MM.1S (cell line): ENCODE measurements at regions not wholly inside any gene's neighbourhood (a gene's known extent, or its start where the extent isn't known, plus 50 kb on each side); places are given as distances from the start of the nearest gene placed in this dataset.

Experiments
- EZH2 ChIP-seq: fragments of 300-600 bp; sonication (generic); optimal IDR thresholded peaks from 2 replicates; pipeline ENCODE3; 2017; ENCODE audit warnings: low read depth, mild to moderate bottlenecking, antibody characterized with exemption, low read length, mixed read lengths
- TF ChIP-seq, protein P1 (sequence below): fragments of 300-600 bp; sonication (generic); IDR thresholded peaks from 2 replicates; pipeline ENCODE4 v1.5.1; 2016; ENCODE audit warnings: antibody characterized with exemption, low read length, mixed read lengths

DNA sequence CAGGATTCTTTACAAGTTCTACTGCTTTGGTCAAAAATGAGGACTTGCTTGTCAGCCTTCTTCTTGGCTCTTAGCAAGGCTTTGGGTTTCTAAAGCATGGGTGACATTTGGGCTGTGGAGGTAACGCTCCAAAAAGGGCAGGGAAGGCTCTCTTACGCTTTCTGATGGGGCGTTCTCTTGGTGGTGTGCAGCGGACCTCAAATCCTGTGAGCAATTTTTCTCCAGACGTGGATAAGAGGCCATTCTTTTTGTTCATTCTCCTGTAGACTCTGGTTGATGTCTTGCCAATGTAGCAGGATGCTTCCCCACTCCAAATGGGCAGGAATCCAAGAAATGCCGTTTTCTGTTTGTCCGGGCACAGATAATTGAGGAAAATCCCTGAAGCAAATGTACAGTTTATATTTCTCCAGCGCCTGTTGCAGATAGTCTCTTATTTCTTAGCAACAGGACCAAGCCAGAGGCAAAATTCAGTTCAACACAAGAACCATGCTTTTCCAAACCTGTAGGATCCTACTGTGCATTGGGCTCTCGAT, 138.4 kb upstream of the NFE2L3 start:
- no peak for TF ChIP-seq EZH2
- TF ChIP-seq, protein P1, sequence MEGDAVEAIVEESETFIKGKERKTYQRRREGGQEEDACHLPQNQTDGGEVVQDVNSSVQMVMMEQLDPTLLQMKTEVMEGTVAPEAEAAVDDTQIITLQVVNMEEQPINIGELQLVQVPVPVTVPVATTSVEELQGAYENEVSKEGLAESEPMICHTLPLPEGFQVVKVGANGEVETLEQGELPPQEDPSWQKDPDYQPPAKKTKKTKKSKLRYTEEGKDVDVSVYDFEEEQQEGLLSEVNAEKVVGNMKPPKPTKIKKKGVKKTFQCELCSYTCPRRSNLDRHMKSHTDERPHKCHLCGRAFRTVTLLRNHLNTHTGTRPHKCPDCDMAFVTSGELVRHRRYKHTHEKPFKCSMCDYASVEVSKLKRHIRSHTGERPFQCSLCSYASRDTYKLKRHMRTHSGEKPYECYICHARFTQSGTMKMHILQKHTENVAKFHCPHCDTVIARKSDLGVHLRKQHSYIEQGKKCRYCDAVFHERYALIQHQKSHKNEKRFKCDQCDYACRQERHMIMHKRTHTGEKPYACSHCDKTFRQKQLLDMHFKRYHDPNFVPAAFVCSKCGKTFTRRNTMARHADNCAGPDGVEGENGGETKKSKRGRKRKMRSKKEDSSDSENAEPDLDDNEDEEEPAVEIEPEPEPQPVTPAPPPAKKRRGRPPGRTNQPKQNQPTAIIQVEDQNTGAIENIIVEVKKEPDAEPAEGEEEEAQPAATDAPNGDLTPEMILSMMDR: no peak
